GM23248 (cell line): ENCODE measurements at regions not wholly inside any gene's neighbourhood (a gene's known extent, or its start where the extent isn't known, plus 50 kb on each side); places are given as distances from the start of the nearest gene placed in this dataset.
"Not testable (repeated sequence)": the region's sequence is repeated elsewhere in the genome, so short reads cannot be mapped to it uniquely, and the experiment has no call there.

Experiments used
- EZH2 ChIP-seq: fragments of 200-600 bp; sonication (generic); IDR thresholded peaks from 2 replicates; pipeline ENCODE4 v1.6.1; 2018; ENCODE audit warnings: antibody characterized with exemption, mild to moderate bottlenecking; ENCODE audit not compliant: insufficient read depth, poor library complexity, severe bottlenecking
- EZH2phosphoT487 ChIP-seq: fragments of 200-600 bp; sonication (generic); IDR thresholded peaks from 2 replicates; pipeline ENCODE4 v1.6.1; 2018; ENCODE audit warnings: antibody characterized with exemption, moderate library complexity, mild to moderate bottlenecking, low read depth; ENCODE audit not compliant: insufficient read depth

DNA sequence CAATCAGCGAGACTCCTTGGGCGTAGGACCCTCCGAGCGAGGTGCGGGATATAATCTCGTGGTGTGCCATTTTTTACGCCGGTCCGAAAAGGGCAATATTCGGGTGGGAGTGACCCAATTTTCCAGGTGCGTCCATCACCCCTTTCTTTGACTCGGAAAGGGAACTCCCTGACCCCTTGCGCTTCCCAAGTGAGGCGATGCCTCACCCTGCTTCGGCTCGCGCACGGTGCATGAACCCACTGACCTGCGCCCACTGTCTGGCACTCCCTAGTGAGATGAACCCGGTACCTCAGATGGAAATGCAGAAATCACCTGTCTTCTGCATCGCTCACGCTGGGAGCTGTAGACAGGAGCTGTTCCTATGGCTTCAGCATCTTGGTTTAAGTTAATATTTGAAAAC lies 391.7 kb upstream of the LRFN5 start:
- TF ChIP-seq EZH2phosphoT487, EZH2: not testable (repeated sequence)
